ENCODE measurements at regions not wholly inside any gene's neighbourhood (a gene's known extent, or its start where the extent isn't known, plus 50 kb on each side); places are given as distances from the start of the nearest gene placed in this dataset.

DNA sequence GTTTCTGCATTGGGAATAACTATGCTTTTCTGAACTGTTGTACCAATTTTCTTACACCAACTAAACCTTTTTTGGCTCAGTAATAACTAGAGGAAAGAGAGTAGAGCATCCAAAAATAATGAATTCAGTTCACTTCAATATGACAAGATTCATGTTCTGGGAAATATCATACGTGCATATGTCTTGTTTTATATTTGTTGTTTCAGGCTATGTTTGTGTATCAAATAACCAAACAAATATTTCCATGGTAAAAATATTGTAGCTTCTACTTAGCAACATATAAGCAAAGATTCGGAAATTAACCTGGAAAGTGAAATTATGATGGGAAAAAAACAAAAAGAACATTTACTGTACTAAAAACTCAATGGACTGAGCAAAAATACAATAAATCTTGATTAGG, 503.2 kb downstream of the TMEM114 start:
- TF ChIP-seq POLR2A (IDR thresholded peaks at IDR 0.05; ENCODE audit: low read depth, low read length) (no peak), TAF1 (IDR thresholded peaks at IDR 0.05; ENCODE audit: low read depth, low read length) (no peak)

Measured in GM12891 (cell line).